ENCODE measurements at regions not wholly inside any gene's neighbourhood (a gene's known extent, or its start where the extent isn't known, plus 50 kb on each side); places are given as distances from the start of the nearest gene placed in this dataset.
"Not testable (repeated sequence)": the region's sequence is repeated elsewhere in the genome, so short reads cannot be mapped to it uniquely, and the experiment has no call there.

GRCh38 chr10:21041763-21042458 lies 144.8 kb upstream of the NEBL start:
- no peak for DNase-seq

- no peak for DNase-seq
Measured at GRCh38 chr10:21039721-21040120, 142.6 kb upstream of the NEBL start.

GRCh38 chr10:21036757-21037156 lies 139.6 kb upstream of the NEBL start:
- no peak for DNase-seq

GRCh38 chr10:21034770-21035169 lies 137.7 kb upstream of the NEBL start:
- not testable (repeated sequence) for DNase-seq

GRCh38 chr10:21034241-21034640 lies 137.1 kb upstream of the NEBL start:
- no peak for DNase-seq

GRCh38 chr10:21032587-21033319 lies 135.6 kb upstream of the NEBL start:
- no peak for DNase-seq

- DNase-seq: no peak
Measured at GRCh38 chr10:21031232-21031795, 134.2 kb upstream of the NEBL start.

GRCh38 chr10:21030091-21030490 lies 133.0 kb upstream of the NEBL start:
- no peak for DNase-seq

- no peak for DNase-seq
Measured at GRCh38 chr10:21022821-21023220, 125.7 kb upstream of the NEBL start.

GRCh38 chr10:21021843-21022594 lies 124.9 kb upstream of the NEBL start:
- DNase-seq: no peak

GRCh38 chr10:21021231-21021630 lies 124.1 kb upstream of the NEBL start:
- DNase-seq: no peak

- DNase-seq: no peak
Measured at GRCh38 chr10:21020545-21020944, 123.4 kb upstream of the NEBL start.

GRCh38 chr10:21019436-21019835 lies 122.3 kb upstream of the NEBL start:
- DNase-seq: no peak

GRCh38 chr10:21015851-21016250 lies 118.7 kb upstream of the NEBL start:
- DNase-seq: no peak

- DNase-seq: no peak
Measured at GRCh38 chr10:21014141-21014540, 117.0 kb upstream of the NEBL start.

GRCh38 chr10:21011433-21012018 lies 114.4 kb upstream of the NEBL start:
- no peak for DNase-seq

- DNase-seq: no peak
Measured at GRCh38 chr10:21010615-21011014, 113.5 kb upstream of the NEBL start.

GRCh38 chr10:21003240-21003822 lies 106.2 kb upstream of the NEBL start:
- no peak for DNase-seq

GRCh38 chr10:21002091-21002878 lies 105.2 kb upstream of the NEBL start:
- DNase-seq: no peak

GRCh38 chr10:20999699-21000098 lies 102.6 kb upstream of the NEBL start:
- DNase-seq: no peak

GRCh38 chr10:20998036-20998435 lies 100.9 kb upstream of the NEBL start:
- DNase-seq: no peak

All from NCI-H187 treated with DMSO at 0.1 percent for 48 hours (cell line).